ENCODE measurements at regions not wholly inside any gene's neighbourhood (a gene's known extent, or its start where the extent isn't known, plus 50 kb on each side); places are given as distances from the start of the nearest gene placed in this dataset.

DNA sequence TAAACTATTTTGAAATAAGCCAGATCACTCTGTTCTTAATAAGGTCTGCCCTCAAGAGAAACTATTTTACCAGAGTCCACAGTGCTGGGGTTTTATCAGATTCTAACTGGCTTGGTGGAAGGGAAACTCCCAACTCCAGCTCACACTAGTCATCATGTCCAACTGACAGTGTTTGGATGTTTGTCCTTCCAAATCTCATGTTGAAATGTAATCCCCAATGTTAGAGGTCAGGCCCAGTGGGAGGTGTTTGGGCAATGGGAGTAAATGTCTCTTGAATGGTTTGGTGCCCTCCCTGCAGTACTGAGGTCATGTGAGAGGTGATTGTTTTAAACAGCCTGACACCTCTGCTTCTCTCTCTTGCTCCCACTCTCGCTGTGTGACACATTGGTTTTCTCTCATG is 1301.0 kb upstream of the CDH8 start:
- TF ChIP-seq, protein P1, sequence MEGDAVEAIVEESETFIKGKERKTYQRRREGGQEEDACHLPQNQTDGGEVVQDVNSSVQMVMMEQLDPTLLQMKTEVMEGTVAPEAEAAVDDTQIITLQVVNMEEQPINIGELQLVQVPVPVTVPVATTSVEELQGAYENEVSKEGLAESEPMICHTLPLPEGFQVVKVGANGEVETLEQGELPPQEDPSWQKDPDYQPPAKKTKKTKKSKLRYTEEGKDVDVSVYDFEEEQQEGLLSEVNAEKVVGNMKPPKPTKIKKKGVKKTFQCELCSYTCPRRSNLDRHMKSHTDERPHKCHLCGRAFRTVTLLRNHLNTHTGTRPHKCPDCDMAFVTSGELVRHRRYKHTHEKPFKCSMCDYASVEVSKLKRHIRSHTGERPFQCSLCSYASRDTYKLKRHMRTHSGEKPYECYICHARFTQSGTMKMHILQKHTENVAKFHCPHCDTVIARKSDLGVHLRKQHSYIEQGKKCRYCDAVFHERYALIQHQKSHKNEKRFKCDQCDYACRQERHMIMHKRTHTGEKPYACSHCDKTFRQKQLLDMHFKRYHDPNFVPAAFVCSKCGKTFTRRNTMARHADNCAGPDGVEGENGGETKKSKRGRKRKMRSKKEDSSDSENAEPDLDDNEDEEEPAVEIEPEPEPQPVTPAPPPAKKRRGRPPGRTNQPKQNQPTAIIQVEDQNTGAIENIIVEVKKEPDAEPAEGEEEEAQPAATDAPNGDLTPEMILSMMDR (IDR thresholded peaks at IDR 0.05), result no peak
- no peaks in the 10 kb centered on the region for H3K4me1 ChIP-seq
- intact Hi-C loops (cut with DNase I), result no loop called here
- H3K36me3 ChIP-seq, result no peaks in the 10 kb centered on the region
- H3K27me3 ChIP-seq, result no peaks in the 10 kb centered on the region
- no peaks in the 10 kb centered on the region for H3K9me3 ChIP-seq
- no peak overlapping the region for H3K4me3 ChIP-seq
- no peak overlapping the region for H3K27ac ChIP-seq
- DNase-seq (ENCODE audit: low spot score in 2 of 2), result no peak

DNA sequence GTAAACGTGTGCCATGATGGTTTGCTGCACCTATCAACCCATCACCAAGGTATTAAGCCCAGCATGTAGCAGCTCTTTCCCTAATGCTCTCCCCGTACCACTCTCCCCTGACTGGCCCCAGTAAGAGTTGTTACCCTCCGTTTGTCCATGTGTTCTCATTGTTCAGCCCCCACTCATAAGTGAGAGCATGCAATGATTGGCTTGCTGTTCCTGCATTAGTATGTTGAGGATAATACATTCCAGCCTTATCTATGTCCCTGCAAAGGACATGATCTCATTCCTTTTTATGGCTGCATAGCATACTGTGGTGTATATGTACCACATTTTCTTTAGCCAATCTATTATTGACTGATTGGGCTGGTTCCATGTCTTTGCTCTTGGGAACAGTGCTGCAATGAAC is 1294.9 kb upstream of the CDH8 start:
- no peaks in the 10 kb centered on the region for H3K36me3 ChIP-seq
- no peaks in the 10 kb centered on the region for H3K27me3 ChIP-seq
- no peaks in the 10 kb centered on the region for H3K4me1 ChIP-seq
- no peak overlapping the region for H3K4me3 ChIP-seq
- DNase-seq (ENCODE audit: low spot score in 2 of 2), result no peak
- TF ChIP-seq, protein P1 (IDR thresholded peaks at IDR 0.05), result no peak
- no peaks in the 10 kb centered on the region for H3K9me3 ChIP-seq
- H3K27ac ChIP-seq, result no peak overlapping the region
- intact Hi-C loops (cut with DNase I), result no loop called here

DNA sequence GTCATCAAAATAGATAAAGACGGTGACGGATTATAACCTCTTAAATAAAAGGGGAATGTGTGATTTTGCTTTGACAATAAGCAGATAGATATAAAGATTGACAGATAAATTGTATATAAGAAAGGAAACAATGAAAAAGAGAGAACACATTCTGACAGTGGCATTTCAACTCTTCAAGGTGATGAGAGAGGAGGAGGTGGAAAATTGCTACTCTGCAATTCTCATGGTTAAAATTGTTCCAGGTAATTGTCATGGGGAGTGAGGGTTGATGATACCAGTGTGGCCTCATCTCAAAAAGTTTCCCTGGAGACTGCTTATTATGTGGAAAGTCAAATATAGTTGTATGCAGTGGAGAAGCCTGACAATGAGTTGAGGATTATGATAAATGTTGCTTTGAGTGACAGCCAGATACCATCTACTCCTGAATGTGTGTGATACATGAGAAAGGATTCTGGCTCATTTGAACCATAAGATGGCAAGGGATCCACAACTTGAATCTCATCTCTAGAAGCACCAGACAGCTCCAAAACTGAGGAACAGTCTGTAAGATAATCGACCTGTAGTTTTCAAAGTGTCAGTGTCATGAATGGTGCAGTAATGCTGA is 1290.6 kb upstream of the CDH8 start:
- no peak for DNase-seq (ENCODE audit: low spot score in 2 of 2)
- Histone ChIP-seq H3K36me3 (no peaks in the 10 kb centered on the region), H3K4me1 (no peaks in the 10 kb centered on the region), H3K27ac (no peak overlapping the region), H3K27me3 (no peaks in the 10 kb centered on the region), H3K4me3 (no peak overlapping the region), H3K9me3 (no peaks in the 10 kb centered on the region)
- intact Hi-C loops (cut with DNase I), result no loop called here
- TF ChIP-seq, protein P1 (IDR thresholded peaks at IDR 0.05), result no peak

DNA sequence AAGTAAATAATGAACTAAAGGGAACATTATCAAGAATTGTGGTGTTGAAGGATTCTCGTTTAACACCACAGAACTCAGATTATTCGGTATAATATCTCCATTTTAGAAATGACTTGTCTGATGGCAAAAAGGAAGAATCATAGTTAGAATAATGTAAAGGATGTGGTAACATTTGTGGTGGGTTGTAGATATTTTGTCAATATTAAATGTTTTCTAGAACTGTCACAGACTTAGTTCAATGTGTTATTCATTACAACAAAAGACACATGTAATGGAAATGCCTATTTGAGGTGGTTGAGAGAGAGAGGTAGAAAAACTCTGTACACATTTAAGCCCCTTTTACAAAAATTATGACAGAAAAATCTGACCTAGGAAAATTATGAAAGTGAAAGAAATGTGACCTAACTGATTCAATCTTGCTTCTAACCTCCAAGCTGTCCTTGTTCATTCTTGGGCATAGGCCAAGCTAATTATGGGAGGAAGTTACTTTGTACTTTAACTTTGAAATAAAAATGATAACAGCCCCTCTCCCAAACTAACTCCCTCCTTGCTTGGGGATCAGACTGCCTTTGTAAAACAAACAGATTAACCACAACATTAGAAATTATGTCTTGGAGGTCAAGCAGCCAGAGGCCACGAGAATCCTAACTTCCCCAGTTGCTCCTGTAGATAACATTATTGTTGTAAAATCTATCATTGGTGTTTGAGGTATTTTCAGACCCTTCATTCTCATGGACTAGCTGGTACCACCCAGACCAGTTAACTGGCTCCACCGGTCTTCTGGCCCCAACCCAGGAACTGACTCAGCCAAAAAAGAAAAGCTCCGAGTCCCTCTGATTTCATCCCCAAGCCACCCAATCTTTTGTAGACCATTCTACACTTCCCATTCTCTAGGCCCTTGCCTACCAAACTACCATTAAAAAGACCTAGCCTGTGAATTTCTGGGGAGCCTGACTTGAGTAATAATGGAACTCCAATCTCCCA is 1287.8 kb upstream of the CDH8 start:
- DNase-seq (ENCODE audit: low spot score in 2 of 2), result no peak
- intact Hi-C loops (cut with DNase I), result no loop called here

DNA sequence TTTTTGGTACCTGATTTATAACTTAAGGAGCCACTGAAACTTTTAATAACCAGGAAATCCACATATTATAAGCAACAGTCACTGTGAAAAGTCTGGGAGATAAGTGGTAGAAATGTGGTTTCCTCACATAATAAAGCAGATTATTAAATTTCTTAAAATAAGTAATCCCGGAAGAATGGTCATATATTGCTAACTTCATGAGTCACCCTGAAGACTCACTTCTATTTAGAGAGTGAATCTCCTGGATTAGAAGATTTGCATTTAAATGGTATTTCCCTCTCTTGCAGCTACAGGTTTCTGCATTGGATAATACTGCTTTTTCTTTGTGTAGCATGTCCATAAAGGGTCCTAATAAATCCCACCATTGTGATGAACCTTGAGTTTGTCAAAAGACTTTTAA is 1286.8 kb upstream of the CDH8 start:
- Histone ChIP-seq H3K9me3 (no peaks in the 10 kb centered on the region), H3K4me1 (no peaks in the 10 kb centered on the region), H3K4me3 (no peak overlapping the region), H3K27ac (no peak overlapping the region), H3K27me3 (no peaks in the 10 kb centered on the region), H3K36me3 (no peaks in the 10 kb centered on the region)
- DNase-seq (ENCODE audit: low spot score in 2 of 2), result no peak
- intact Hi-C loops (cut with DNase I), result no loop called here
- TF ChIP-seq, protein P1 (IDR thresholded peaks at IDR 0.05), result no peak

More for the DNA sequence above, 1287.8 kb upstream of the CDH8 start:
- H3K27ac ChIP-seq, result no peak overlapping the region
- no peaks in the 10 kb centered on the region for H3K27me3 ChIP-seq
- H3K36me3 ChIP-seq, result no peaks in the 10 kb centered on the region
- H3K9me3 ChIP-seq, result no peaks in the 10 kb centered on the region
- H3K4me3 ChIP-seq, result no peak overlapping the region
- TF ChIP-seq, protein P1 (IDR thresholded peaks at IDR 0.05), result no peak
- no peaks in the 10 kb centered on the region for H3K4me1 ChIP-seq

All from ascending aorta (tissue), 2 donors.